SHP77 (cell line): ENCODE measurements at regions not wholly inside any gene's neighbourhood (a gene's known extent, or its start where the extent isn't known, plus 50 kb on each side); places are given as distances from the start of the nearest gene placed in this dataset.
A peak's percentile ranks its signal among the peaks of the same experiment; 100 is the strongest.
"Not testable (repeated sequence)": the region's sequence is repeated elsewhere in the genome, so short reads cannot be mapped to it uniquely, and the experiment has no call there.

Source experiments
- DNase-seq, 2 experiments: peaks; one replicate each; lab custom pipeline; 2025; lab: John Stamatoyannopoulos, UW

DNA sequence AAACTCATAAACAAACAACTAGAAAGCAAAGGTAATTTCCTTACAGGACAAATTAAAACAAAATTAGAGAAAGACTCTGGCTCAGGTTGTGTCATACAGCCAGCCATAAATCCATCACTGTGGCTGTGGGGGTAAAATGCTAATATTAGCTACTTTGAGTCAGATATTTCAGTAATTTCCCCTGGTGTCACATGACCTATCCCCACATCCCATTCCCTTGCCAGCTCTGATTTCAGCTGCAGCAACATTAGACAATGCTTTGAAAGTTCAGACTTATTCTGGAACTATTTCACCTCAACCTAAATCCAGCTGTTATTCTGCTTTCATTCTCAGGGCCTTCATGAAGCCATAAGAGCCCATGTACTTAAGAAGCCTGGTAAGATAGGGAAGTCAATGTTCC is 55.3 kb downstream of the RPL10L start:
- no peak for DNase-seq

GRCh38 chr14:46582826-46583225 is 68.8 kb downstream of the RPL10L start:
- no peak for DNase-seq

DNA sequence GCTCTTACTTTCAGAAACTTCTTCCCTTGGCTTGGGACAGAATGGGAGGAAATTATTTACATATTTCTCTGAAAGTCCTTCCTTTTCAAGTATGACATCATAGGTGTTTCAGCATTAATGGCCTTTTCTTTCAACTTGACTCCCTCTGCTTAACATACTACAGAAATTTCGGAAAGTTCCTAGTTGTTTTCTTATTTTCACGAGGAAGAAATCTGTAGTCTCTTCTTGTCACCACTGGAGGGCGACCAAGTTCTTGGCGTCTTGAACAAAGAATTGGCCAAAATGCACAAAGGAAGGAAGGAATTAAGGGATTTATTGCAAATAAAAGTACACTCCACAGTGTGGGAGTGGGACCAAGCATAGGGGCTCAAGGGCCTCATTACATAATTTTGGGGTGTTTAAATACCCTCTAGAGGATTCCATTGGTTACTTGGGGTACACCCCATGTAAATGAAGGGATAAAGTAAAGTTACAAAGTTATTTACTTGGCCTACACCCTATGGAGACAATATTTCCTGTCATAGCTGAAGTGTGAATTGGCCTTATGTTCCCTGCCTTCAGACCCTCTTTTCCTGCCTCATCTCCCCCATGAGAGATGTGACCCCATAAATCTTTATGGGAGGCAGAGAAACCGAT is 70.4 kb downstream of the RPL10L start:
- DNase-seq, result peak; percentile 34 to 52

GRCh38 chr14:46574978-46575375 is 76.6 kb downstream of the RPL10L start:
- no peak for DNase-seq

- no peak for DNase-seq
Measured at GRCh38 chr14:46574221-46574977, 77.2 kb downstream of the RPL10L start.

- DNase-seq, result no peak
Measured at GRCh38 chr14:46573498-46573897, 78.1 kb downstream of the RPL10L start.

GRCh38 chr14:46571970-46572369 is 79.6 kb downstream of the RPL10L start:
- no peak for DNase-seq

DNA sequence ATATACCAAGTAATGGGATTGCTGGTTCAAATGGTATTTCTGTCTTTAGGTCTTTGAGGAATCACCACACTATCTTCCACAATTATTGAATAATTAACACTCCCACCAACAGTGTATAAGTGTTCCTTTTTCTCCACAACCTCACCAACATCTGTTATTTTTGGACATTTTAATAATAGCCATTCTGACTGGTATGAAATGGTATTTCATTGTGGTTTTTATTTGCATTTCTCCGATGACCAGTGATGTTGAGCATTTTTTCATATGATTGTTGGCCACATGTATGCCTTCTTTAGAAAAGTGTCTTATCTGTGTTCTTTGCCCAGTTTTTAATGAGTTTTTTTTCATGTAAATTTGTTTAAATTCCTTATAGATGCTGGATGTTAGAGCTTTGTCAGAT is 83.4 kb downstream of the RPL10L start:
- not testable (repeated sequence) for DNase-seq

GRCh38 chr14:46550836-46551235 is 100.7 kb downstream of the RPL10L start:
- no peak for DNase-seq

DNA sequence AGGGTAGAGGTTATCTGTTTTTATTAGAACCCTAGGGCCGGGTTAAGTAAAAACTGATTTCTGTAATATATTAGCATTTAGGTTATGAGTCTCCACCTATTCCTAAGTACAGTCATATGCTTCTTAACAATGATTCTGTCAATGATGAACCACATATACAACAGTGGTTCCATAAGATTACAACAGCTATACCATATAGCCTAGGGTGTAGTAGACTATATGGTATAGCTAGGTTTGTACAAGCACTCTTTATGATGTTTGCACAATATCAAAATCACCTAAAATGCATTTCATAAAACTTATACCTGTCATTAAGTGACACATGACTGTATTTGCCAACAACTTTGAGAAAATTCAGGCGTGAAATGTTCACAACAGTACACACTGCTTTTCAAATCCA is 110.6 kb downstream of the RPL10L start:
- no peak for DNase-seq

- no peak for DNase-seq
Measured at GRCh38 chr14:46519121-46519520, 132.5 kb downstream of the RPL10L start.

DNA sequence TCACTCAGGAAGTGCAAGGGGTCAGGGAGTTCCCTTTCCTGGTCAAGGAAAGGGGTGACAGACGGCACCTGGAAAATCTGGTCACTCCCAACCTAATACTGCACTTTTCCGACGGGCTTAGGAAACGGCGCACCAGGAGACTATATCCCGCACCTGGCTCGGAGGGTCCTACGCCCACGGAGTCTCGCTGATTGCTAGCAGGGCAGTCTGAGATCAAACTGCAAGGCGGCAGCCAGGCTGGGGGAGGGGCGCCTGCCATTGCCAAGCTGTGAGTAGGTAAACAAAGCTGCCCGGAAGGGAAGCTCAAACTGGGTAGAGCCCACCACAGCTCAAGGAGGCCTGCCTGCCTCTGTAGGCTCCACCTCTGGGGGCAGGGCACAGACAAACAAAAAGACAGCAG is 142.8 kb downstream of the RPL10L start:
- DNase-seq, result not testable (repeated sequence)

GRCh38 chr14:46499521-46499920 is 152.1 kb downstream of the RPL10L start:
- DNase-seq, result no peak

DNA sequence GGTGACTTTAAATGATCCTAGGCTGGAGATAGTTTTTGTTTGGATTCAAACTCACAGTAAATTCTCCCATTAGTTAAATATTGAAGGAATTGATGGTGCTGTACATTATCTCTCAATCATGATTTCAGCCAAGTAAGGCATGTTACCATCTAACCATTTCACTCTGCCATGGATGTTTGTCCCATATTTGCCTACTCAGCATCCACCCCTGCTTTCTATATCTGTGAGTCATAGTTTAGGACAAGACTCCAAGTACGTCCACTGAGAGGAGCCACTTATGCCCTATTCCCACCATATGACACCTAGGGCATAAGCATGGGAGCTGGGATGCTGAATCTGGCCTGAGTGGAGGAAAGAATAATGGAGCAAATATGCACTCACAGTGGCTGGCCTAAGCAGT is 155.2 kb downstream of the RPL10L start:
- no peak for DNase-seq

GRCh38 chr14:46490238-46490685 is 161.3 kb downstream of the RPL10L start:
- peak in 1 of 2 experiments; percentile 5 for DNase-seq

GRCh38 chr14:46488374-46488773 is 163.2 kb downstream of the RPL10L start:
- DNase-seq, result no peak

GRCh38 chr14:46487582-46488350 is 163.8 kb downstream of the RPL10L start:
- DNase-seq, result no peak

DNA sequence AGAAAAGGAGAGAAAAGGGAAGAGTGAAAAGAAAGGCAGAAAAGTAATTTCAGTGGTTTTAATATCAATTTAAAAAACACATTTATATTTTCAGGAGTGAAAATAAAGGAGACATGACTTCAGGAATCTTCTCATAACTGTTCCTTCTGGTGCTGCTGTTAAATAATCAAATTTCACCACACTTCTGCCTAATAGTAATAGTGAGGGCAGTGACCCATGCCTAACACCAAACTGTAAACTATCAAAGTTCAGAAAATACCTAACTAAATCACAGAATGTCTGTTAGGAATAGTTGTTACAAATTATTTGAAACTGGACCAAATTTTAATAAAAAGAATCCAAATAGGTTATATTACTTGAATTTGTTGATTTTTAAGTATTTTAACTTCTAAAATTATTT is 169.4 kb downstream of the RPL10L start:
- no peak for DNase-seq

DNA sequence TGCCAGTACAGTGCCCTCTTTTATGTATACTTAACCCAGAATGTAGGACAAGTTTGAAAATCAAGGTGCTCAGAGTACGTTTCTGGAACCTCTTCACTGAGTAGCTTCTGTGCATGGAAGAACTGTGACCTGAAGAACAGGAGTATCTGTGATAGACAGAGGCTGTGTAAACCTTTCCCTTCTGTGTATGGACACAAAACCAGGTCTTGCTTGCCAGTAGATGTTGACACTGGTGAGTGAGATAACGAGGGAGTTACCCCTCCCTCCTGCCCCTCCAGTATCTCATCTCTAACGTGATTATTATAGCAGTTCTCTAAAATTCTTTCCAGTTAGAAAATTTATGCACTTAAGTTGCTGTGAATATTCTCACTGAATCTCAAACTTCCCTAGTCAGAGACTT is 170.8 kb downstream of the RPL10L start:
- no peak for DNase-seq

- DNase-seq, result no peak
Measured at GRCh38 chr14:46472261-46472660, 179.3 kb downstream of the RPL10L start.

DNA sequence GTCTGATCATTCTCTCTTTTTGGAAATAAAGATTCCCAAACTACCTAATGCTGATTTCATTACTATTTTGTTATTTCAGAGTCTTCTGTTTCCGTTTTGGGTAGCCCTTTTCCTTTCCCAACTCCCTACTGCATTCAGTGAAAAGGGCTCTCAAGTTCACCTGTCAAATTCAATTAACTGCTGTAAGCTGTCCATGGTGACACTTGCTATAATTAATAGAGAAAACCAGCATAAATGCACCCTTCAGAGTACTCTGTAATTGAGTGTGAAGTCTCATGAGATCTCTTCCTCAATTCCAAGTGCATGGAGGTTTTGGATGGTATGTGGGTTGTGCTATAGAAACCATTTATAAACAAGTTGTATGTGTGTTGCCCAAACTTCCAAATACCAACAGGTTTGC is 187.2 kb downstream of the RPL10L start:
- DNase-seq, result no peak

DNA sequence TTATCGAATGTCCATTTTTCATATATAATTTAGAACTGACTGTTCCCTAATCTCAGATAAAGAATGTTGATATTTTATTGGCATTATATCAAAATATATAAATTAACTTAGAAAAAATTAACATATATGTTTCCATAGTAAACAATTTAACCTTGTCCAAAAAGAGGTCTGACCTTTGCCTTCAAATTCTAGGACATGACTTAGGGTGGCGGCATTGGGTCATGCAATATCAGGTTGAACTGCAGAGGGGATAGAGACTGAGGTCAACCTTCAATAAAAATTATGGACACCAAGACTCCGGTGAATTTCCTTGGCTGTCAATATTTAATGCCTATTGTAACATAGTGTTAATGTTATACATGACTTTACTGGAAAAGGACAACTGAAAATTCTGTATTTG is 199.8 kb downstream of the RPL10L start:
- no peak for DNase-seq

DNA sequence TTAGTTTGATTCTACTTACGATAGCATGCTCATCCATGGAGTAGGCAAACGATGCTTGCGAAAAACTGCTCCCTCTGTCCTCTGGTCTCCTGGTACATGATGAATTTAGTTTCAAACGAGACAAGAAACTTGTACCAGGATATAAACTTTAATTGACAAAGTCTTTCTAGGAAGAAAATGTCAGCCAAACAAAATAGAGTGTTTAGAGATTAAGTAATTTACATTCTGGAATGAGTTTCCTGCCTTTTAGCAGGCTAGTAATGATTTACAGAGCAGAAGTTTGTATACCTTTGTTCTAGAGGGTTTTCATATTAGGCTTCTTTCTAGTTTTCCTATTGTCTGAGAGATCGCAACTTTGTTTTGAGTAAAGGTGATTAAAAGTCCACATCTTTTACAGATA is 206.9 kb downstream of the RPL10L start:
- DNase-seq, result no peak
